A549 (cell line): ENCODE measurements at regions not wholly inside any gene's neighbourhood (a gene's known extent, or its start where the extent isn't known, plus 50 kb on each side); places are given as distances from the start of the nearest gene placed in this dataset.

Source experiments
- EP300 ChIP-seq, 2 experiments: fragments of >200 bp; sonication (Bioruptor Twin); formaldehyde crosslinking; IDR thresholded peaks; 2 replicates in 1 of 2; 3 replicates in 1 of 2; pipeline ENCODE4 v1.6.1; 2016 to 2017
- KDM1A ChIP-seq: fragments of 200-600 bp; sonication (generic); IDR thresholded peaks from 2 replicates; pipeline ENCODE4 v1.6.1; 2016; ENCODE audit warnings: low read depth, mild to moderate bottlenecking
- NR3C1 ChIP-seq: fragments of >200 bp; sonication (Bioruptor Twin); formaldehyde crosslinking; IDR thresholded peaks from 3 replicates; pipeline ENCODE4 v1.6.1; 2017
- RAD21 ChIP-seq, 2 experiments: fragments of >200 bp in 1 of 2; sonication (Bioruptor Twin) in 1 of 2; formaldehyde crosslinking in 1 of 2; IDR thresholded peaks in 1 of 2; conservative IDR thresholded peaks in 1 of 2; 2 replicates in 1 of 2; 3 replicates in 1 of 2; pipeline ENCODE4 v1.6.1; 2012 to 2018; ENCODE audit warnings: inconsistent platforms in 1 of 2
- RNF2 ChIP-seq: fragments of 200-600 bp; sonication (generic); IDR thresholded peaks from 2 replicates; pipeline ENCODE4 v1.6.1; 2016; ENCODE audit warnings: low read depth, mild to moderate bottlenecking, antibody characterized with exemption, moderate library complexity, borderline replicate concordance
- SREBF2 ChIP-seq: fragments of 450-650 bp; IDR thresholded peaks from 2 replicates; pipeline ENCODE4 v1.6.1; 2014; ENCODE audit warnings: mild to moderate bottlenecking, moderate library complexity
- ZSCAN20 ChIP-seq: fragments of 250-450 bp; sonication (Bioruptor Pico); IDR thresholded peaks from 2 replicates; pipeline ENCODE4 v1.8.0; 2022; ENCODE audit warnings: mild to moderate bottlenecking, moderate library complexity
- TF ChIP-seq, protein P1 (sequence below): fragments of >200 bp; sonication (Bioruptor Twin); formaldehyde crosslinking; IDR thresholded peaks from 3 replicates; pipeline ENCODE4 v1.5.1; 2016

GRCh38 chr18:59085126-59085794 is 54.4 kb upstream of the SEC11C start:
- TF ChIP-seq RAD21 (conservative IDR thresholded peaks at IDR 0.05 in 1 of 2, IDR thresholded peaks at IDR 0.05 in 1 of 2), result no peak
- TF ChIP-seq, protein P1, sequence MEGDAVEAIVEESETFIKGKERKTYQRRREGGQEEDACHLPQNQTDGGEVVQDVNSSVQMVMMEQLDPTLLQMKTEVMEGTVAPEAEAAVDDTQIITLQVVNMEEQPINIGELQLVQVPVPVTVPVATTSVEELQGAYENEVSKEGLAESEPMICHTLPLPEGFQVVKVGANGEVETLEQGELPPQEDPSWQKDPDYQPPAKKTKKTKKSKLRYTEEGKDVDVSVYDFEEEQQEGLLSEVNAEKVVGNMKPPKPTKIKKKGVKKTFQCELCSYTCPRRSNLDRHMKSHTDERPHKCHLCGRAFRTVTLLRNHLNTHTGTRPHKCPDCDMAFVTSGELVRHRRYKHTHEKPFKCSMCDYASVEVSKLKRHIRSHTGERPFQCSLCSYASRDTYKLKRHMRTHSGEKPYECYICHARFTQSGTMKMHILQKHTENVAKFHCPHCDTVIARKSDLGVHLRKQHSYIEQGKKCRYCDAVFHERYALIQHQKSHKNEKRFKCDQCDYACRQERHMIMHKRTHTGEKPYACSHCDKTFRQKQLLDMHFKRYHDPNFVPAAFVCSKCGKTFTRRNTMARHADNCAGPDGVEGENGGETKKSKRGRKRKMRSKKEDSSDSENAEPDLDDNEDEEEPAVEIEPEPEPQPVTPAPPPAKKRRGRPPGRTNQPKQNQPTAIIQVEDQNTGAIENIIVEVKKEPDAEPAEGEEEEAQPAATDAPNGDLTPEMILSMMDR, result no peak
- no peak for TF ChIP-seq NR3C1
- no peak for TF ChIP-seq KDM1A
- no peak for TF ChIP-seq EP300 (IDR thresholded peaks at IDR 0.05)
- no peak for TF ChIP-seq SREBF2
- no peak for TF ChIP-seq RNF2
- no peak for TF ChIP-seq ZSCAN20 (CRISPR knock-in tag)
